Muscle of arm (tissue), 1 donor: ENCODE measurements at regions not wholly inside any gene's neighbourhood (a gene's known extent, or its start where the extent isn't known, plus 50 kb on each side); places are given as distances from the start of the nearest gene placed in this dataset.

Experiments
- DNase-seq: peaks from one replicate; pipeline ENCODE4 v3.0.0-alpha.2; 2013

DNA sequence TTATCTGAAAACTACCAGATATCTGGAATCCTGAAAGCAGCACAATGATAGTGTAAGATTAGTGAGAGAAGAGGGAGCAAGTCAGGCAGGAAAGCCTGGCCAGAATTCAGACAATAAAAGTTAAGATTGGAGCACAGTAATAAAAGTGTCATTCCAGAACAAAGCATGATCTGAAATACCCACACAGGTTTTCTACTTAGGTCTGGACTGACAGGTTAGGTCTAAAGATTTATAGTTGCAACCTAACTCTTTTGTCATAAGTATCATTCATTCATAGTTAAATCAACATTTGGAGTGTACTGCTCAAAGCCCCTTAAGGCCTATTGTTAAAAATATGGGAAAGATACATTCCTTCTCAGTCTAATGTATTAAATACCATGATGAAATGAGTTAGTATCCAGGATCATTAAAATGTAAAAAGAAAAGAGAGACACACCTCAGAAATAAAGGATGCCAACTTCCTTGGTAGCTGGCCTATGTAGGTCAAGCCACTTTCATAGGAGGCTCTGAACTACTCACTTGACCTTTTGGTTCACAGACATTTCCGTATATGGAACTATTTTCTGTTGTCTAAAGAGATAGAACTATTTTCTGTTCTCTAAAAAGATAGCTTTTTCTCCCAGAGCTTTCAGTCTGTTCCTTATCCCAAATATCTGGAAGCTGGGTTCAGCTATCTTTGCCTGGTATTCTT is 105.2 kb downstream of the FAS start:
- no peak for DNase-seq

DNA sequence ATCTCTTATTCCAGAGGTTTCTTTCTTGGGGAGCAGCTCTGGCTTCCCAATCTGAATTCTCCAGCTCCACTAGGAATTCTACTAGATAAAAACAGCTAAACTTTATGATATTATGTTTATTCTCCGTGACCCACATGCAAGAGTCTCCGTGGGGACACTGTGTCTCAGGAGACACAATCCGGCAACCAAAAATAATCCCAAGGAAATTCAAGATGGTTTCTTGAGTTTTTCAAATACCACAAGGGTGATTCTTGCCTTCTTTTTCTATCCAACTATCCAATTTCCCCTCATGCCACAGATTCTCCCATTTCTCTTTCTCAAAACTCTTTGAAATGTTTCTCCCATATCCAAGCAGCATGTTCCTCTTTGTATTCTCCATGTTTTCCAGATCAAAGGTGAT is 103.1 kb downstream of the FAS start:
- no peak for DNase-seq

DNA sequence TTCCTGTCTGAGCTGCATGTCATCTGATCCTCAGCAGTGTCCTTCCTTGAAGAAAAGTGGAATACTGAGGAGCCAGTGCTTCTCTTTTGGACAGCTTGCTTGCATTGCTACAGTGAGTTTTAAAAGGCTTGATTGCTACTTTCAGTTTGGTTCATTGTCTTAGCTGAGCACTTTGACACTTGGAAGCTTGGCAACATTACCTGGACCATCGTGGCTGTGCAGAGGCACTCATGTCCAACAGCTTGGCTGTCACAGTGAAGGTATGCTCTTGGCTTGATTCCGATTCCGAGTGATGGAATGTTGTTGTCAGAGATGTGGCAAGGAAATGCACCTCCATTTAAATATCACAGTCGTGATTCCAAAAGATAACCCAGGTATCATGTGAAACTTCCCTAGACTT is 102.4 kb downstream of the FAS start:
- DNase-seq: no peak

DNA sequence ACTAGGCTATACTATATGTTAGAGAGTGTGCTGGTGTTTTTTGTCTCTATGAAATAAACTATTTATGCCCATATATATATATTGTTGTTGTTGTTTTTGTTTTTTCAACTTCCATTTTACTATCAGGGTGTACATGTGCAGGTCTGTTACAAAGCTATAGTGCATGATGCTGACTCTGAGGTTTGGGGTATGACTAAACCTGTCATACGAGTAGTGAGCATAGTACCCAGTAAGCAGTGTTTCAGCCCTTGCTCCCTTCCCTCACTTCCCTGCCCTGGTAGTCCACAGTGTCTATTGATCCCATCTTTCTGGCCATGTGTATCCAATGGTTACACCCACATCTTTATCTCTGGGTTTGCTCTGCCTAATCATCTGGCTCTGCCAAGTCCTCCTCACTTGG is 101.8 kb downstream of the FAS start:
- no peak for DNase-seq

- no peak for DNase-seq
These were observed 100.9 kb downstream of the FAS start for GRCh38 chr10:89091496-89091895.

DNA sequence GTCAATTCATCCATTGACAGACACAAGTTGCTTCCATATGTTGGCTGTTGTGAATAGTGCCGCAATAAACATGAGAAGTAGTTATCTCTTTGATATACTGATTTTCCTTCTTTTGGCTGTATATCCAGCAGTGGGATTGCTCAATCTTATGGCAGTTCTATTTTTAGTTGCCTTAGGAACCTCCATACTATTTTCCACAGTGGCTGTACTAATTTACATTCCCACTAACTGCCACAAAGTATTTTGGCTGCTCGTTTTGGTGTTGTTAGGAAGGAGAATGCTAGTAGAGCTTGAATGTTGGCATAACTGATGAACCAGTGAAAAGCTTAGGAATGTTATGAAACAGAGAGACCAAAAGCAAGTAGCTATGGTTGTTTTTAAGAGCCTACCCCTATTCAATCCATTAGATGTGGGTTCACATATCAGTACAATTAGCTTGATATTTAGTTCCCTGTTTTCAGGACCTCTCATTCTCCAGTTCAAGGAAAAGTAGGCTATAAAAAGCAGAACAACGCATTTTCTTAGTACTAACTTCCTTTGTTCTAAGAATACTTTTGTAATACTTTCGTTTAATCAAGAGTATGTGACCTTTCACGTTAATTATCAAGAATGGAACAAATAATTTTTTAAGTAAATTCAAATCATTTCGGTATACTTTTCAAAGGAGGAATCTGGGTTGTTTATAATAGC is 100.3 kb downstream of the FAS start:
- DNase-seq: no peak

DNA sequence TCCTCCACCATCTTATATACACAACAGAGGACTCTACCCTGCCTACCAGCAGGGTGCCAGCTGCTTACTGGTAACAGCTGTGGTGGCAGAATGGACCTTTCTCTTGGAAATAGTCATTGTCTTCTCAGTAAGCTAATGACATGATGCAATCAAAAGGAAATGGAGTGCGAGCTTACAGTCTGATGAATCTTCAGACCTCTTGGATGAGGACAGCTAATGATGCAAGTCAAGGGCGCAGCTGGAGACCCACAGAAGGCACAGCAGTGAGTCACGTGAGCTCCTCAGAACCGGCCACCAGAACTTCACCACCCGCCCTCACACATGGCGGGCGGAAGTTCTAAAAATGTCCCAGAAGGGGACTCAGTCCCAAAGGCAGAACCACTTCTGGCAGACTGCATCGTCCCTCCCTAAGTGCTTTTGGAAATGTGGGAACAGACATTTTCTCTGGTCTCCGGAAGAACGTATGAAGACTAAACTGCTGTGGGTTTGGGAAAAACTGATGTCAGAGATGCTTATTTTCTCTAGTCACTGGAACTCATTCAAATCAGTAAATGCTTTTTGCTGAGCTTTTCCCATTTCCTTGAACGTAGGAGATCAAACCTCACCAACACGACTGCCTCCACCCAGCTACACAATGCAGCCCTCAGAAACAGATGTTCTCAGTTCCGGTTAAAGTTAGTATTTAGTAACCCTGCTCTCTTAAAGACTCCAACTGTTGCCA is 96.4 kb downstream of the FAS start:
- DNase-seq: peak; percentile 57

GRCh38 chr10:89085153-89085552 is 94.6 kb downstream of the FAS start:
- no peak for DNase-seq

DNA sequence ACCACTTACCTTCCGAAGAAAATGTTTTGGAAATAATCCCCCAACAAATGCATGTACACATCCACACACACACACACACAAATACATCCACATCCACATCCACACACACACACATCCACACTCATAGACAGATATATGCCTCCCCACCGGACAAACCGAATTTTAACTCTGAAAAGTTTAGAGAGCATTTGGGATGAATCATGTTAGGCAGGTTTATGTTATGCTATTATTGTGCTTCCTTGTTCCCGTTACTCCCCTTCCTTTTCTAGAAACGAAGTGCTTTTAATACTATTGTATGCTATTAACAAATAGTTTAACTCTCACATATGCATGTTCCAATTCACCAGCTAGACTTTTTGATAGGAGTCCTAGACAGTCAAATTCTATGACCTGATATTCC is 91.5 kb downstream of the FAS start:
- no peak for DNase-seq

- no peak for DNase-seq
These were observed 90.1 kb downstream of the FAS start for GRCh38 chr10:89080660-89081059.

DNA sequence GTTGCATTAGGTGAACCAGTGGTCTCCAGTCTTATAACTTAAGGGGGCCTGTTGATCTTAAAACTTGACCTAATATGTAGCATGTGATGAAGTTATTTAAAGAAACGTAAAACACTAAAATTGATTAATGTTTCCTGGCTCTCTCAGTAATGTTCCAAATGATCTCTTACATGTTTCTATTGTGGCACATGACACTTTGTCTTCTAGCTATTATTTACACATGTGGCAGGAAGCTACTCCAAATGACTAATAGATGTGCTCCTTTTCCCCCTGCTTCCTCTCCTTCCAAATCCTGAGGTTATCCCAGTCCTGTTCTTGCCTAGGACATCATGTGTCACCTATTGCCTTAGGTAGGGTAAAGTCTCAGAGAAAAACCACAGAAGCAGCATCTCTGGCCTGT is 89.4 kb downstream of the FAS start:
- DNase-seq: no peak

DNA sequence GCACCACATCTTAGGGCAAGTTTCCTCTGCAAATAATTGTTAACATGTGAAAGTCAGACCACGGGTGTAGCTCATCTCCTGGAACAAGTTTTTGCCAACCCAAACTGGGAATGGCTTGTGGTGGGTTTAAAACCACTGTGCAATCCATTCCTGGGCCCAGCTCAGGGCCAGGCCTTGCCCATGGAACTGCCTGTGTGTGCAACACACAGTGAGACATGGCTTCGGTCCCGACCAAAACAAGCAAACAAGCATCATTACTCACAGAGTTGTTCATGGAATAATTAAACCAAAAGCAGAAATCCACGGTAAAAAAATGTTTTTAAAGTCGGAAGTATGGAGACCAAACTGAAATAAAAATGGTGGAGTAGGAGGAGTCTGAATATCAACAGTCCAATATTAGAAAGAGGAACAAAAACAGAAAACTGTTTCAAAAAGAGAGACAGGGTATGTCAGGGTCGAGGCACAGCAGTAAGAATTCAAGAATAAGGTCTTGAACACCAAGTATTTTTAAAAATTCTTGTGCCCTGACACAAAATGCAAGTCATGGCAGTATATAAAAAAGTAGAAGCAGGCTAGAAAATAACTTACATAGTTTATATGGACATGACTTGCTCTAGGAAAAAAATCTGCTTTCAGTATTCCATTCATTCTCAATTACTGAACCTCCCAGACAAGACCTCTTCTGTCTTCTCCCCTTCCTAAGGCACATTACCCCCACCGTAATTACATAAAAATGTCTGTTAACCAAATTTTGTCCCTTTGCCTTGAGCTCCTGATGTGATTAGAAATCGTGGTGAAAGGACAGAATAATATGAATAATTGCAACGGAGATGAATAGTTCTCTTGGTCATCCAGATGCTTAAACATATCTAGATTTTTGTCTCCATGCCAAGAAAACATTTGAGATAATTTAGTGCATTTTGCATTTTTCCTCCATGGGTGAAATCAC is 88.4 kb downstream of the FAS start:
- DNase-seq: no peak

DNA sequence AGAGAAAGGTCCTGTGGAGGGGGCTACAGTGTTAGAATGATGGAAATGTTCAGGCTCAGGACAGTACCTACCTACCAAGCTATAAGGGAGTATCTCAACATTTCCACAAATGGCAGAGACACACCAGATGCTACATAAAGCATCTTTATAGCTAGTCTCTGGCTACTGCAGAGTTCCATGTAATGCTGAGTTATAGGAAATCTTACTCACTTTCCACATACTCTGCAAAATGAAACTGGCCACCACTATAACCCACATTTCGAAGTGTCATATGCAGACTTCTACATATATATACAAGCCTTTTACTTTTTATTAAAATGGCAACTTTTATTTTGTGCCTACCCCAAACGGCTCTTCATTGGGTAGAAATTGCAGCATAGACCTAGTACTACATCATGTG is 85.5 kb downstream of the FAS start:
- DNase-seq: no peak

- no peak for DNase-seq
These were observed 85.0 kb downstream of the FAS start for GRCh38 chr10:89075631-89076030.

DNA sequence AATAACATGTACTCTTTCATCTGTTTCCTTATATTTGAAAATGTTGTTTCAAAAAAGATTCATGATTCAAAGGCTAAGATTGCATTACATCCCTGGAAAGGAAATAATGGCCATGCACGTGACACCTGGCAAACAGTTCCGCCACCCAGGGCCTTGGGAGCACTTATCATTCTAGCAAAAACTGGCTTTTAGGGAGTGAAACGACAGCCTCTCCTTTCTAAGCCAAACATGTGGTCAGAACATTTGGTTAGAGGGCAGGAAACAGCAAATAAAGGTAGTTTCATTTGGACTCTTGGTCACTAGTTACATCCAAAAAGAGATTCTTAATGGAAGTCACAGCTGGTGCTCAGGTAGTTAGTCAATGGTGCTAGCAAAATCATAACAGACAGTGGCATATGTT is 83.5 kb downstream of the FAS start:
- DNase-seq: no peak

DNA sequence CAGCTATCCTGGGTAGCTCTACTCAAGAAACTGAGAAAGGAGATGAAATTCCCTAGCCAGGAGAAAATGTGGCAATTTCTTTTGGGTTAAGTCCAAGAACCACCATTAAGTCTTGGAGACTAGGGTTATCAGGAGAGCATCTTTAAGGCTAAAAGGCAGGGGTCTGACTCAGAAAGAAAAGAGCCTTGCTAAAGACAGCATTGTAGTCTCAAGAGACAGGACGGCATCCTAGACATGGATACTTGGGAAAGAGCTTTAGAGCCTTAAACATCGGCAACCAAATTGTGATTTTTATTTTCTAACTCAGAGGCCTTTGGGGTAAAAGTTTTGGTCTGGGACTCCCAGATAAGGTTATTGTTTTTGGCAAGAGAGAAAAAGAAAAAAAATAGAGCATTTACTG is 83.1 kb downstream of the FAS start:
- DNase-seq: no peak

GRCh38 chr10:89069589-89069988 is 79.0 kb downstream of the FAS start:
- DNase-seq: no peak
